GM10266 (cell line): ENCODE measurements at regions not wholly inside any gene's neighbourhood (a gene's known extent, or its start where the extent isn't known, plus 50 kb on each side); places are given as distances from the start of the nearest gene placed in this dataset.

ENCODE experiments used
- DNase-seq: peaks from one replicate; pipeline ENCODE4 v3.0.0; 2012; ENCODE audit errors: extremely low spot score
- CTCF ChIP-seq: IDR thresholded peaks from 2 replicates; pipeline ENCODE4 v1.5.1; 2012; ENCODE audit warnings: mild to moderate bottlenecking, low read depth; ENCODE audit not compliant: control insufficient read depth, insufficient read depth; ENCODE audit errors: missing control alignments

- no peak for DNase-seq
- TF ChIP-seq CTCF, result no peak
Observed at GRCh38 chr5:155974369-155974768, 352.6 kb upstream of the SGCD start.

- TF ChIP-seq CTCF, result no peak
- DNase-seq, result no peak
Observed at GRCh38 chr5:155978850-155979249, 348.1 kb upstream of the SGCD start.

GRCh38 chr5:155982354-155982753, 344.6 kb upstream of the SGCD start:
- no peak for DNase-seq

GRCh38 chr5:155983954-155984353, 343.0 kb upstream of the SGCD start:
- no peak for DNase-seq
- TF ChIP-seq CTCF, result no peak

More at GRCh38 chr5:155982354-155982753, 344.6 kb upstream of the SGCD start:
- TF ChIP-seq CTCF, result no peak

- TF ChIP-seq CTCF, result no peak
- DNase-seq, result no peak
Observed at GRCh38 chr5:155987265-155987810, 339.6 kb upstream of the SGCD start.

- TF ChIP-seq CTCF, result no peak
- DNase-seq, result no peak
Observed at GRCh38 chr5:155989879-155990278, 337.1 kb upstream of the SGCD start.

GRCh38 chr5:155996123-155996522, 330.8 kb upstream of the SGCD start:
- no peak for TF ChIP-seq CTCF
- DNase-seq, result no peak
